C4-2B (cell line): ENCODE measurements at regions not wholly inside any gene's neighbourhood (a gene's known extent, or its start where the extent isn't known, plus 50 kb on each side); places are given as distances from the start of the nearest gene placed in this dataset.

Experiments
- H3K27ac ChIP-seq: fragments of 450-650 bp; 2 replicates; pipeline ENCODE4 v1.5.1; 2017
- ZFX ChIP-seq: fragments of 450-650 bp; IDR thresholded peaks from 2 replicates; pipeline ENCODE4 v1.6.1; 2017
- TF ChIP-seq, protein P1 (sequence below): fragments of 450-650 bp; conservative IDR thresholded peaks from 2 replicates; pipeline ENCODE4 v1.5.1; 2017; ENCODE audit warnings: mild to moderate bottlenecking

DNA sequence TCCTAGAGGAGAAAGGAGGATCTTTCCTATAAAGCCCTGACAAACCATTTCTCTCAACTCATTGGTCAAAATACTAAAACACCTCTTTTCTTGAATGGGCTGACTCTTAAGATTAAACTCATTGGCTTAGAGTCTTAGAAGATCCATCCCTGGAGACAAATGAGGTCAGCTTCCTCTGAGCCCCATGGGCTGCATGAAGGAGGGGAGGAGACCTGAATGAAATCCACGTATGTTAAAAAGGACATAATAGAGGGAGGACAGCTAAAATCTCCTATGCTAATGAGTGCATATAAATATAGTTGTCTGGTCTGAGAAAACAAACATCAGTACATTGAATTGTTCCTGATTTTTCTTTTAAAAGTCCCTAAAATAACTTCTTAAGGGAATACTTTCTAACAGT lies 255.0 kb downstream of the TBL1XR1 start:
- H3K27ac ChIP-seq: no peak overlapping the region
- TF ChIP-seq ZFX: no peak
- TF ChIP-seq, protein P1, sequence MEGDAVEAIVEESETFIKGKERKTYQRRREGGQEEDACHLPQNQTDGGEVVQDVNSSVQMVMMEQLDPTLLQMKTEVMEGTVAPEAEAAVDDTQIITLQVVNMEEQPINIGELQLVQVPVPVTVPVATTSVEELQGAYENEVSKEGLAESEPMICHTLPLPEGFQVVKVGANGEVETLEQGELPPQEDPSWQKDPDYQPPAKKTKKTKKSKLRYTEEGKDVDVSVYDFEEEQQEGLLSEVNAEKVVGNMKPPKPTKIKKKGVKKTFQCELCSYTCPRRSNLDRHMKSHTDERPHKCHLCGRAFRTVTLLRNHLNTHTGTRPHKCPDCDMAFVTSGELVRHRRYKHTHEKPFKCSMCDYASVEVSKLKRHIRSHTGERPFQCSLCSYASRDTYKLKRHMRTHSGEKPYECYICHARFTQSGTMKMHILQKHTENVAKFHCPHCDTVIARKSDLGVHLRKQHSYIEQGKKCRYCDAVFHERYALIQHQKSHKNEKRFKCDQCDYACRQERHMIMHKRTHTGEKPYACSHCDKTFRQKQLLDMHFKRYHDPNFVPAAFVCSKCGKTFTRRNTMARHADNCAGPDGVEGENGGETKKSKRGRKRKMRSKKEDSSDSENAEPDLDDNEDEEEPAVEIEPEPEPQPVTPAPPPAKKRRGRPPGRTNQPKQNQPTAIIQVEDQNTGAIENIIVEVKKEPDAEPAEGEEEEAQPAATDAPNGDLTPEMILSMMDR: no peak

DNA sequence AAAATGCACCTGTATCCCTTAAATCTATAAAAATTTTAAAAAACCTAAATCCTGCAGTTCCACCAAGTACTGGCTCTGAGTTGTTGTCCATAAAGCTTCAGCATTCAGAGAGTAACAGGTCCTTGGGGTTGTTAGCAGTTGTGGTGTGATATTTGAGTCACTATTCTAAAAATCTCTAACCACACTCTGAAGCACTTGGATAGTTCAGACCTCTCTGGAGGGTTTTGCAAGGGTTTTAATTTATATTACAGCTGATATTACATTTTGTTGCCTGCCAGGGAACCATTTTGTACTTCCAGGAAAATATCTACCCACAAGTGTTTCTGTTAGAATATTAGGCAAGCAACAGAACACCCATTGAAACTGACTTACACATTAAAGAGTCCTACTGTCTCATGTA lies 255.6 kb downstream of the TBL1XR1 start:
- H3K27ac ChIP-seq: no peak overlapping the region
- TF ChIP-seq, protein P1: no peak
- no peak for TF ChIP-seq ZFX

DNA sequence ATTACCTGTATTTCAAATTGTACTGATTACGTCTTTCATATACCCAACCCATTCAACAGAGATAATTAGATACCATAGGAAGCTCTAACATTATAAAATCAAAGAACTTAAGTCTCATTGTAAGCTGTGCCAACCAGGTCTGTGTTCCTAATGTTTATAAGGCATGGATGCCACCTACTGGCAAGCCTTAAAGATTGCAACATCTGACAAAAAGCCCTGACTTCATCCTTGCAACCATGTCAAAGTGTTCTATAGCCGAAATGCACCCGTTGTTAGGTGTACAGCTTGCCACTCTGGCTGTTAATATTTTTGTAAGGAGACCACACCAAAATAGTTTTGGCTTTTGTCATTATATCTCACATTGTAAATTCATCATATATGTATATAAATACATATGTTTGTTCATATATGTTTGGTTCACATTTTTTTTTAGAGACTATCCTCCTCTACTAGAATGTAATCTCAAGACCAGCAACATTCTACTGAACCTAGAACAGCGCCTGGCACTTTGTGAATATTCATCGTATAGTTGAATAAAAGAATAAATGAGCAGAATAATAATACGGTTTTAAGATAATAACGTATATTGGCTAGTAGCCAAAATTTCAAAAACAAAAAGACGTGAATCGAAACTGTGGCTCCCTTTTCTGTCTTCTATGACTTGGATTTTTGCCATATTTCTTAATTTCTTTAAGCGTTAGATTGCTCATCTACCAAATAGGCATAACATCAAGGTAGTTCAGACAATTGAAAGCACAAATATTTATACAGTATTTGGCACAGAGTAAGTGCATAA lies 258.1 kb downstream of the TBL1XR1 start:
- H3K27ac ChIP-seq: no peak overlapping the region
- TF ChIP-seq ZFX: no peak
- TF ChIP-seq, protein P1: peak; percentile 95

DNA sequence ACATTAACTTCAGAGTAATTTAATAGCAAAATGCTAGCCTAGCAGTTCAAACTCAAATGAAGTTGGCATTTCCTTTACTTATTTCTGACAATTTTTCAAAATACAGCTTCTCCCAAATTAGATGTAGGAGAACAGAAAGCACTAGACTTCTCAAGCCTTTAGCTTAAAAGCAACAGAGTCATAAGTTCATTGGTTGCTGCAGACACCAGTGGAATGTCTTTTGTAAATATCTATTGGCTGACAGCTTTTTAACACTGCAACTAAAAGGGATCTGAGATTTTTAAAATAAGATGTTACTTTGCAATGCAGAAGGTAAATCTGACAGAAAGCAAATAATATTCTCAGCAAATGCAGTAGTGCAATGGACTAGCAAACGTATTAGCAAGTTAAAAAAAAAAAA lies 259.3 kb downstream of the TBL1XR1 start:
- TF ChIP-seq, protein P1: no peak
- no peak for TF ChIP-seq ZFX
- no peak overlapping the region for H3K27ac ChIP-seq

DNA sequence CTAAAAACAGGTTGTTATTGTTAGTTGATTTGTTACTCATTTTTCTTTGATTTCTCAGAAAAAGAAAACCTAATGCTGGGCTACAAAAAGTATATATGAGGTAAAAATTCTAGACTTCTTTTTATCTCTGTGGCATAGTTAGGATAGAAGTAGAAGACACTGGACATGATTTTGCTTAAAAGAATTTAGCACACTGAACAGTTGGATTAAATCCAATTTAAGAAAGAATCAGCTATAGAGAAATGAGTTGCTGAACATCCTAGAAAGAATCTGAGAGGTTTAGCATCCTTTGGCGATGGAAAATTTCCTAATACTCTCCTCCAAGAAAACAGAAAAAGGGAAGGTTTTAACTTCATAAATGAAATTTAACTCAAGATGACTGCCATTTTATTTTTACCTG lies 259.7 kb downstream of the TBL1XR1 start:
- TF ChIP-seq, protein P1: no peak
- no peak for TF ChIP-seq ZFX
- no peak overlapping the region for H3K27ac ChIP-seq

DNA sequence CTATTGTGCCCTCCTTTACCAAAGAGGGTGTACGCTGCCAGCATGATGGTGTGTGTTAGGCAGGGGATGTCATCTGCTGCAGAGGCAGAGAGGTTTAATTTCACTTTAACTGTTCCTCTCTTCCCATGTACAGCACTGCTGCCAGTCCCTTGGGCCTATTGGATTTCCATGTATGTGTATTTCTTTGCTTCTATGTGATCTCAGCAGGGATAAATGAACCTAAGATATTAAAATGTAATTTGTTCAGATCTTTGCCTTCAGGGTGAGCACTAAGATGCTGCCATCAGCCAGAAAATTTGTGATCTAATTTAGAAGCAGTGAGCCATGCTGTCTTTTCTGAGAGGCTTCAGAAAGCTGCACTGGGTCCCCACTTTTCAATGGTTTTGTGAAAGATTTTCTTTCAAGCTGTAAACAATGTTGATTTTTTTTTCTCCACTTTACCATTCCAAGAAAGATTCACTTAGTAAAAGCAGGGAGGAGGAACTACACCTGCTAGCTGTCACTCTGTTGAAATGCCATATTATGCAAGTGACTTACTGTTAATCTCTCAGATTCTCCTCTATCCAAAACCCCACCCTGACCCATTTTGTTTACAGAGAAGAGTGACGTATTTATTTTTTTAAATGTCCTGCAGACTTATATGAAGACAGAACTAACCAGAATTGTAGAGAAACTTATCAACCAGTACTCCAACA lies 261.9 kb downstream of the TBL1XR1 start:
- TF ChIP-seq, protein P1: no peak
- TF ChIP-seq ZFX: no peak
- no peak overlapping the region for H3K27ac ChIP-seq

DNA sequence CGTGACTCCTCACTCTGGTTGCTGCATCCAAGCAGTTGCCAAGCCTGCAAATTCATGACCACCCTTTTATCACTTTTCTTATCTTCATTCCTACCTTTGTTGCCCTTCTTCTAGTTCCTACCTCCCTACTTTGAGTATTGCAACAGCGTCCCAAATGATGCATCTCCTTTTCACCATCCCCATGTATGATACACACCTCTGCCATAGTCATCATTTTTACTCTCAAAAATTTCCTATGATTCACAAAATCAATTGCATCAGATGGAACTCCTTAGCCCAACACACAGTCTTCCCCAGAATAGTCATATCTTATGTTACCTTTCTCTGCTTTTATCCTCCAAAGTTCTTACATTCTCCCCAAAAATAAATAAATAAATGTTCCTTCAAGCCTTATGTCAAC lies 262.6 kb downstream of the TBL1XR1 start:
- no peak overlapping the region for H3K27ac ChIP-seq
- TF ChIP-seq, protein P1: no peak
- no peak for TF ChIP-seq ZFX
